COLO668 (cell line): ENCODE measurements at regions not wholly inside any gene's neighbourhood (a gene's known extent, or its start where the extent isn't known, plus 50 kb on each side); places are given as distances from the start of the nearest gene placed in this dataset.

Experiments used
- DNase-seq: peaks from one replicate; lab custom pipeline; 2025; ENCODE audit not compliant: unreplicated experiment; lab: John Stamatoyannopoulos, UW

DNA sequence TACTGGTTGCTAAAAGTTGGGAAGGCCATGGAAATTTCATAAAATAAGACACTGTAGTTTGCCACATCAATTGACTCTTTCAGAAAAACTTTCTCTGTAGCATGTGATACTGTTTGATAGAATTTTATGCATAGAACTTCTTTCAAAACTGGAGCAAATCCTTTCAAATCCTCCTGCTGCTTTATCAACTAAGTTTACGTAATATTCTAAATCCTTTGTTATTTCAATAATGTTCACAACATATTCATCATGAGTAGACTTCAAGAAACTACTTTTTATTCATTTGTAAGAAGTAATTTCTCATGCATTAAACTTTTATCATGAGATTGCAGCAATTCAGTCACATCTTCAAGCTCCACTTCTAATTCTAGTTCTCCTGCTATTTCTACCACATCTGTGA, 199.3 kb downstream of the PCDH18 start:
- no peak for DNase-seq

DNA sequence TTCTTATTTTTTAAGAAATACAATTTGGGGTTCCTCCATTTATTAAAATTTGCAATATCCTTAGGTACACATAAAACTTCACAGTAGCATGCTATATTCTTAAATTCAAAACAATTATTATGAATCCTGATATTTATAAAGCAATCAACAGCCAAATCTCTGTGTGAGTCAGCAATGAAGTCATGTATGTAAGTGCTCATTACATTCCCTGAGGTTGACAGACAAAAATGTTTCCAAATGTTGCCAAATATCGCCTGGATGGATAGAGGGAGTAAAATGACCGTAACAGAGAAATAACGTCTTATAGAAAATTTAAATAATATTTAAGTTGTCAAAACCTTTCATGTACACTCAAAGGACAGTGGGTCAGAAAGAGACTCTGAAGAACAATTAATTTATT, 220.0 kb downstream of the PCDH18 start:
- no peak for DNase-seq

DNA sequence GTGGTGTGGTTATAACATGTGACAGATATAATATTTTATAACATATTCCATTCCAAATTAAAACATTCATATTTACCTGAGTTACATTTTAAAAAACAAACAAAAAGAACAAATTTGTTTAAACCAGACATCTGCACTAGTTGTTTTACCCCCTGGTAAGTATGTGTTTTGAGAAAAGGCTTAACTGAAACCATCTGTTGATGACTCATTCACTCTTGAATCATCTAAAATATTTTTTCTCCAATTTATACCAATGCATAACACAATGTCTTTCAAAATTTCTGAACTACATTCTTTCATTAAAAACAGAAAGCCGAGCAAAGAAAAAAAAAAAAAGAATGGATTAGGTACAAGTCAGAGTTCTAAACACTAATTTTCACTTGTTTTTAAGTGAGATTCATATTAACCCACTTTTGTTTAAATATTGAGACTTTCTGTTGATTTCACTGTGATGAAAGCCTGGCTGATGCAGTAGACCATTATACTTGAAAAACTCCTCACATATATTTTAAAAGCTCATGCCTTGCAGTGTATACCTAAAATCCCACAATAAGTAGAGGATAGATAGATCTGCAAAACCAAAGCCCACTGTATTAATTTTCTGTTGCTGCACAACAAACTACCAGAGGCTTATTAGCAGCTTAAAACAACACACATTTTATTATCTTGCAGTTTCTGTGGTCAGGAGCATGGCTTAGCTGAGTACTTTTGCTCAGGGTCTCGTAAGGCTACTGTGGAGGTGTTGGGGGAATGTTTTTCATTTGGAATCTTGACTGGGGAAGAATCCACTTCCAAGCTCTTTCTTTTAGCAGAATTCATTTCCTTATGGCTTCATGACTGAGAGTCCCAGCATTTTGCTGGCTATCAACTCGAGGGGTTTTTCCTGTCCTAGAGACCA, 221.5 kb downstream of the PCDH18 start:
- DNase-seq = no peak

DNA sequence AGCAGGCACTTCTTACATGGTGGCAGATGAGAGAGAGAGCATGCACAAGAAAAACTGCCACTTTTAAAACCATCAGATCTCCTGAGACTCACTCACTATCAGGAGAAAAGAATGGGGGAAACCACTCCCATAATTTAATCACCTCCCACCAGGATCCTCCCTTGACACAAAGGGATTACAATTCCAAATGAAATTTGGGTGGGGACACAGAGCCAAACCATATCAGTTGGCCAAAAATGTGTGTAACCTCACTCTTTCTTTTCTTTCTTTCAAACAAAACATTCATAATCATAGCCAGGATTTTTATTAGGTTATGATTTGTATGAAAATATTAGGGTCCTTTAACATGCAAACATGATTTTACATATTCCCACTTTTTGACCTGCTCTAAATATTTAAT, 222.1 kb downstream of the PCDH18 start:
- no peak for DNase-seq

DNA sequence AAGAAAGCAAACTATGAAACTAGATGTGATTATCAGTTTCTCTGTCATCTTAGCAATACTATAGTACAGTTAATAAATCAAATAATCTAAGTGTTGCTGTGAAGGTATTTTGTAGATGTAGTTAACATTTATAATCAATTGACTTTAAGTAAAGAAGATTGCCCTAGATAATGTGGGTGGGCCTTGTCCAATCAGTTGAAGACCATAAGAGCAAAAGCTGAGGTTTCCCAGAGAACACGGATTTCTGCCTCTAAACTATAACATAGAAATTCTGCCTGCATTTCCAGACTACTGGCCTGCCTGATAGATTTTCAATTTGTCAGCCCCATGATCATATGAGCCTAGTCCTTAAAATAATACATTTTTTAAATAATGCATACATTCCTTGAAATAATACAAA, 222.9 kb downstream of the PCDH18 start:
- no peak for DNase-seq

DNA sequence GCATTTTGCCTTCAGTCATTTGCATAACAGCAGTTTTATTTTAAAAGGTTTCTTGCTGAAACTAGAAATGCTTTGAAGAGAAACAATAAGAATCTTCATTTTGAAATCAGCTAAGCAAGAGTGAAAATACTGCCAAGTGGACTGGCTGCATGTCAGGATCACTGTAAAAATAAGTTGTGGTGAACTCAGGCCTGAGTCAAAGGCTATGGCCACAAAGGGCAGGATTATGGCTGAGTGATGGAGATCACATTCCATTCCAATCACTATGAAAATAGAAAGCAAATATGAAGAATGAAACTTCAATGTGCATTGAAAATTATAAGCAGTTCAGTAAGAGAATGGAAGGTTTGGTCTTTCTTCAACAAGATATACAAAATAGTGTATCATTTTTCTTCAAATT, 224.5 kb downstream of the PCDH18 start:
- no peak for DNase-seq

DNA sequence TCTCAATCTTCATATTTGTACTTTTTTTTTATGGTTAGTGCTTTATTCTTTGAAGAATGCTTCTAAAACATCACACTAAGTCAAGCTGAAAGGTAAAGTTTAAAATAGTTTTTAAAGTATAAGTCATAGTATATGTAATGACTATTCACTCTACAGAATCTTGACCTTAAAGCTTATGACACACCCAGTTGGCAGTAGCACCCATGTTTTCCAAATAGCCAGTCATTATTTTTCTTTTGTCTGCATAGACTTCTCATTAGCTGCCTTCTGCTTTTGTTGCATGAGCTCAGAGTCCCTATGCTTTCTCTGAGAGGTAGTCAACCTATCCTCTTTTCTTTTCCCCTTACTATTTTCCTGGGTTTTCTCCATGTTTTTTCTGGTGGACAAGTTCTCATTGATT, 231.5 kb downstream of the PCDH18 start:
- no peak for DNase-seq

DNA sequence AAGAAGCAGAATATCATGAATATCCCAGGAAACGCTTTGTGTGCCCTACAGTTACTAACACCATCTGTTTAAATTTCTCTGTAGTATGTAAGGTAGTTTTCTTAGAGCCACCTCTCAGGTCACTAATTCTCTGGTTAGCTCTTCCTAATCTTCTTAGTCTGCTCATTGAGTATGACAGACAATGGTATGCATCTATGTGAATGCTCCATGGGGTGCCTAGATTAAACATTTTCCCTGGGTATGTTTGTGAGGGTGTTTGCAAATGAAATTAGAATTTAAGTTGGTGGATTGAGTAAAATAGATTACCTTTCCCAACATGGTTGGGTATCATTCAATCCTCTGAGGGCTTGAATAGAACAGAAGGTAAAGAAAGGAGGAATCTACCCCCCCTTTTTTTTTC, 233.0 kb downstream of the PCDH18 start:
- DNase-seq = no peak

DNA sequence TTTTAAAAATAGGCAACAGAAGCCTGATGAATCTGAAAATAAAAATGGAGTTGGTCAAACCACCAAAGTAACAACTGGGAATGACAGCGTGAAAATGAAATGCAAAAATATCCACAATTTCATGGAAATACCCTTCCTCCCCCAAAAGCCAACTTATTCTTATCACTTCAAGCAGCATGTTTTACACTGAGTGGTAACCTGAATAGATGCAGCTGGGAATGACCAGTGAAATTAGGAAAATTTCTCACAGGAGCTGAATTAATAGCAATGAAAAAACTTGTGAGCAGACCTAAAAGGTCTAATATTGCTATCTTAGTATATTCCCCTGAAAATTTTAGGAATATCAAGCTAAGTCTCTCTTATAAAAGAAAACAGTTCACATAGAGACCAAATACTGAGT, 239.0 kb downstream of the PCDH18 start:
- DNase-seq = no peak

DNA sequence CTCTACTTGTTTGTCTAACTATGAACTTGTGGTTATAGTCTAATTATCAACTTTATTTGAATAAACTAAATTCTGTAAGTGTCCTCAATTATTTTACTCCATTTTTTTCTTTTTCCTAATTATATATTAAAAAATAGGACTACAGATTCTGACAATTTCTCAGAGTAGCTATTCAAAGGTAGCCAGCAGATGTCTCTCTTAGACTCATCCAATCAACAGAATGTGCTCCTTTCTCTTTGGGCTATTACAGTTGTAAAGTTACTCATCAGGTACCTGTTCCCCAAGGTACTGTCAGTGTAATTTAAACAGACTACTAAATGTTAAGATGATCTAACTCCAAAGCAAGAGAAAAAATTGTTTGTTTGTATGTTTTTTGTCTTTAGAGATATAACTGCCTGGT, 248.6 kb downstream of the PCDH18 start:
- DNase-seq = no peak

DNA sequence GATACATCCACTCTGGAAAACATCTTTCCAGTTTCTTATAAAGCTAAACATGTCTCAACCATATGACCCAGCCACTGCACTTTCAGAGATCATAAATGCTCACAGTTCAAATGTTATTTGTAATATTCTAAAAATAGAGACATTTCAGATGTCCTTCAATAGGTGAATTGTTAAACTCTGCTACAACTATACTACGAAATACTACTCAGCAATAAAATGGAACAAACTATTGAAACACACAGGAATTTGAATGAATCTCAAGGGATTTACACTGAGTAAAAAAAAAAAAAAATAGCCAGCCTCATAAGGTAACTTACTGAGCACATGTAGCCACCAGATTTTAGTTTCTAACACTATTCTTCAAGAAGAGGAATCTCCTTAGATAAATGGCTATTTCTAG, 253.9 kb downstream of the PCDH18 start:
- no peak for DNase-seq

DNA sequence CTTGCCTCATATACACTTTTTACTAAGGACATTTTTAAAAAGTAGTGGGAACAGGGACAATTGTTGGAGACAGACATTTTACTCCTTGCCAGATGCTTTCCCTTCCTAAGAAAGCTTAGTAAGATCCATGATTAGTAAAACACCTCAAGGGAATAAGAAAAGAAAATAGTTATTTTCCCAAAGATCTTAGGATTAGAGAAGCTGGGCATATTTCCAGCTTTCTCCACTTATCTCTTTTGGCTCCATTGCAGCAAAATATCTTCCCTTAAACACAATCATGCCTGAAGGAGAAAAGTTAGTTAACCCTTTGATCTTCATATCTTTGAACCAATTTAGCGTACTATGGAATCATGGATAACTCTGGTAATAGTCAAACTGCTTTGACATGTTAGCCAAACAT, 257.9 kb downstream of the PCDH18 start:
- DNase-seq = no peak

DNA sequence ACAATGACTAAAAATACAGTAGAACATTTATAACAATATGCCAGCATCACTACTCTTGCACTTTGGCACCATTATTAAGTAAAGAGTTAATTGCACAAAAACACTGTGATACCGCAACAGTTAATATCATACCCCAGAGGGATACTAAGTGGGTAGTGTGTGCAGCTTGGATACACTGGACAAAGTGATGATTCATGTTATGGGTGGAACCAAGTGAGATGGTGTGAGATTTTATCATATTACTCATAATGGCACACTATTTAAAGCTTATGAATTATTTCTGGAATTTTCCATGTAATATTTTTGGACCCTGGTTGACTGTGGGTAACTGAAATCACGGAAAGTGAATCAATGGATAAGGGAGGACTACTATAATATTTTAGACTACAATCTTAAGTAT, 265.3 kb downstream of the PCDH18 start:
- DNase-seq = no peak

DNA sequence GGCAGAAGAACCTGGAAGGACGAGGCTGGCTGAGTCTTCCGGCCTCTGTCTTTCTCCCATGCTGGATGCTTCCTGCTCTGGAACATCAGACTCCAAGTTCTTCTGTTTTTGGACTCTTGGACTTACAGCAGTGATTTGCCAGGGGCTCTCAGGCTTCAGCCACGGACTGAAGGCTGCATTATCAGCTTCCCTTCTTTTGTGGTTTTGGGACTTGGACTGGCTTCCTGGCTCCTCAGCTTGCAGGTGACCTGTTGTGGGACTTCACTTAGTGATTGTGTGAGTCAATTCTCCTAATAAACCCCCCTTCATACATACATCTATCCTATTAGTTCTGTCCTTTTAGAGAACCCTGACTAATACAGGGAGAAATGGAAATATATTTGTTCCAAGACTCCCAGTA, 265.8 kb downstream of the PCDH18 start:
- DNase-seq = no peak

DNA sequence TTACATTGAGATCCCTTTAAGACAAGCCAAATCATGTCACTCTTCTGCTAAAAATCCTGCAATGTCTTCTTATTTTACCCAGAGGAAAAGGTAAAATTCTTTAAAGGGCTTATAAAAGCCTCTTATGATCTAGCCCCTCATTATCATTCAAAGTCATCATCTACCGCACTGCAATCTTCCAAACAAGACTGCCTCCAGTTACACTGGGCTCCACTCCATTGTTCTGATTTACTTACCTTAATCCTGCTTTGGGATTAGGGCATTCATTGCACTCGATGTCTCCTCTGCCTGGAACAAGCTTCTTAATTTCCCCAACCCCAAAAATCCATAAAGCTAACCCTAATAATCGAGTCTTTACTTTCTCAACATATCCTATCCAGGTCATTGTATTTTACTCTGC, 269.1 kb downstream of the PCDH18 start:
- DNase-seq = no peak

DNA sequence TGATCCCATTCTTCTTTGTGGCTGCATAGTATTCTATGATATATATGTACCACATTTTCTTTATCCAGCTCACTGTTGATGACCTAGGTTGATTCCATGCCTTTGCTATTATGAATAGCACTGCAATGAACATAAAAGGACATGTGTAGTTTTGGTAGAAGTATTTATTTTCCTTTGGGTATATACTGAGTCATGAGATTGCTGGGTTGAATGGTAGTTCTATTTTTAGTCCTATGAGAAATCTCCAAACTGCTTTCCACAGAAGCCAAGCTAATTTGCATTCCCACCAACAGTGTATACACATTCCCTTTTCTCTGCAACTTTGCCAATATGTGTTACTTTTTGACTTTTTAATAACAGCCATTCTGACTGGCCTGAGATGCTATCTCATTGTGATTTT, 278.3 kb downstream of the PCDH18 start:
- DNase-seq = no peak

DNA sequence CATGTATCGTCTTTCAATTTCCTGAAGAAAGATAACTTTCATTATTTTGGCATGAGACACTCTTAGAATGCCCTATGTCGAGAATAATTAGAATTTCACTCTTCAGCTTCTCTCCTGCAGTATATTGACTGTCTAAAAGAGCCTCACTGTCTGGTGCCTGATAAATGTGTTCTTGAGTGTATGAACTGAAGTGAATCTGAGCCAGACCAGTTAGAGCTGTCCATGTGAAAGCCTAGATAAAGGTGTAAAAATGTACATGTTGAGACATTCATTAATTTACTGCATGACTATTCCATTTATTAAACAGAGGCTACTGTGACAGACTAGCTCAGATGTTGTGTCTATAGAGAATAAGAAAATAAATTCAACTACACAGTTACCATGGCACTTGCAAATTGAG, 283.2 kb downstream of the PCDH18 start:
- no peak for DNase-seq

DNA sequence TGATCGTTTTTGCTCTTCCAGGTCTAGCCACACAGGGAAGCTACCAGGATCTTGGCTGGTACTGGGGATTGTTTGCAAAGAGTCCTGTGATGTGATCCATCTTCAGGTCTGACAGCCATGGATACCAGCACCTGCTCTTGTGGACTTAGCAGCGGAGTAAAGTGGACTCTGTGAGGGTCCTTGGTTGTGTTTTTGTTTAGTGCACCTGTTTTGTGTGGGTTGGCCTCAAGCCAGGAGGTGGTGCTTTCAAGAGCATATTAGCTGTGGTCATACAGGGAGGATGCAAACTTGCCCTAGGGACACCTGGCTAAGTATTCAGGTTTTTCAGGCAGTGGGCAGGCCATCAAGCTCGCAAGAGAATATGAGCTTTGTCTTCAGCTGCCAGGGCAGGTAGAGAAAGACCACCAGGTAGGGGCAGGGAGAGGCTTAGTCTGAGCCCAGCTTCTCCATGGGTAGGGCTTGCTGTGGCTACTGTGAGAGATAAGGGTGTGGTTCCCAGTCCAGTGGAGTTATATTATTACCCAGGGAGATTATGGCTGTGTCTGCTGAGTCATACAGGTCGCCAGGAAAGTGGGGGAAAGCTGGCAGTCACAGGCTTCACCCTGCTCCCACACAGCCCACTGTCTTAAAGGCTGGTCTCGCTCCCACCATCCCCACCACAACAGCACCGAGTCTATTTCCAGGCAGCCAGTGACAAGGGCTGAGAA, 293.7 kb downstream of the PCDH18 start:
- DNase-seq = peak; percentile 94

DNA sequence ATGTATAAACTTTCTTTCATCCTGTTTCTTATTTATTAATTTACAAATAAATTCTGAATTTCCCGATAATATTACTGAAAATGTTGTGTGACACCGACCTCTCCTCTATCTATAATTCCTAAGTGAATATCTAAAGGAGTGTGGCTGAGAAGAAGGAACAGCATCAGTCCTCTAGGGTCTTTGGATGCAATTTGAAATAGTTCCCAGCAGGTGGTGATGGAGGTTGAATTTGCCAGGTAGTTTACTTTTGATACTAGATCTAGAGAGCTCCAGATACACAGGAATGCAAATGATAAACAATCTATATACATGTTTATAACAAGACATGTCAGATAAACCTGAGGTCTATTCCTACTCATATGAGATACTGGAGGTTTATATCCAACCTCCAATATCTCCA, 305.4 kb downstream of the PCDH18 start:
- DNase-seq = peak; percentile 3

DNA sequence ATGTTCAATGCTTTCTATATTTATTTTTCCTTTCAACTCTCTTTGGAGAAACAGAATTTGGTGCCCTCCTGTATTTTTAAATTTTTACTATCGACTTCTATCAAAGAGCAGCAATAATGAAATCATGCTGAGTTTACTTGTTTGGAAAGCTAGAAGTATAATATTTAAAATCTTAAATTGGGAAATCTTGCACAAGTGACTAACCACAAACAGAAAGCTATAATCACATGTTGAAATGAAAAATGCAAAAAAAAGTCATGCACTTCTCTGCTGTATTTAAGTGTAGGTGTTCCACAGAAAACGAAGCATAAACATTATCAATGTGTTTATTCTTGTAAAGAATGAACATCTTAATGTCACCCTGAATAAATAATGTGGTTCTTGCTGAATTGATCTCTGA, 306.1 kb downstream of the PCDH18 start:
- no peak for DNase-seq

DNA sequence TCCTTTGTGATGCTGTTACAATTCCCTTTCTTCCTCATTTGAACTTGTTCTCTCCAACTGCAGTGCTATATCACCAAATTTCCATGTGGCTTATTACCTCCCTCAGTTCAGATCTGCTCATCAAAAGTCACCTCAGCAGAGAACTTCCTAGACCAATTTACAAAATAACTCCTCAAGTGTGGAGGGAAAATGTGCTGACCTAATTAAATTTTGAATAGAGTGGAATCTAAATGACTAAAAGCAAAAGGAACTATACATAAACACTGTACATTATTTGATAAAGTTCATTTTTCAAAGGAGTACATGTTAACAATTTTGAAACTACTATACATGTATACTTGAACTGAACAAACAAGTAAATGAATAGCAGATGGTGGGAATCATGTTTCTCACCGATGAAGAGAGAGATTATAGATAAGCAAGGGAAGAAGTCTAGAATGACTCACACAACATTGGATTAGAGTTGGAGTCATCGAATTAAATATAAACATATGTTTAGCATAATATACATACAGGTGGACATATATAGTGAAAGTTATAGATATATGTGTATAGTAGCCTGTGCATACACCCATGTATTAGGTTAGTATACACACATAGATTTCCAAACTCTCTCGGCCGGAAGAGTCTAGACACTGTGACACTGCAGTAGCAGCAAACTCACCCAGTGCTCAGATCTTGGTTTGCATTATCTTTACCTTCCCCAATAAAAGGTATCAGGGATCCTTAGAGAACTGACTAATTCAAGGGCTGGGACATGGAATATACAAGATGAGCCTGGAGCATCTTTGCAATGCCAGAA, 318.7 kb downstream of the PCDH18 start:
- DNase-seq = peak; percentile 7

DNA sequence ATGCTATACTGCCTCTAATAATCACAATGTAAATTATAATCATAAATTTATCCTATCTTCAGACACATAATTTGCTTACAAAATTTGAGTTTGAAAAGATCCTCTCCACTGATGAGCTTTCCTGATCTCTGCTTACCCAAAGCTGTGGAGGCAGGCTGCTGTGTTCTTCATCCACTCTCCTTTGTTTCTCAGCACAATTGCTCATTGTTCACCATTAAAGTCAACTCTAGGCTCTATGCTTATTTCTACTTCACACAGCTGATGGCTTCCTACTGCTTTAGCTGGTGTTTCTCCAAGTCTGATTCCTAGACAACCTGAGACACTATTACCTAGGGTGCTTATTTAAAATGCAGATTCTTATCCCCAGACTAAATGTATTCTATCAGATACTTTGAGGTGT, 319.7 kb downstream of the PCDH18 start:
- DNase-seq = no peak
